Retinal pigment epithelial cell (primary cell): ENCODE measurements at regions not wholly inside any gene's neighbourhood (a gene's known extent, or its start where the extent isn't known, plus 50 kb on each side); places are given as distances from the start of the nearest gene placed in this dataset.

Experiments
- DNase-seq: peaks from one replicate; pipeline ENCODE4 v3.0.0-alpha.2; 2010; ENCODE audit warnings: low read depth
- H3K4me3 ChIP-seq: 2 replicates; pipeline ENCODE4 v1.5.1; 2011; ENCODE audit warnings: mild to moderate bottlenecking, low read length, control low read depth, moderate library complexity
- CTCF ChIP-seq: conservative IDR thresholded peaks from 2 replicates; pipeline ENCODE4 v1.5.1; 2011; ENCODE audit warnings: low read depth, low read length, control low read depth, inconsistent platforms

- no peak for TF ChIP-seq CTCF
- H3K4me3 ChIP-seq = no peak overlapping the region
- DNase-seq = no peak
Measured at GRCh38 chr3:127065561-127066290, 82.8 kb downstream of the PLXNA1 start.

GRCh38 chr3:127066635-127067034 lies 83.7 kb downstream of the PLXNA1 start:
- H3K4me3 ChIP-seq = no peak overlapping the region

GRCh38 chr3:127067116-127067910 lies 84.4 kb downstream of the PLXNA1 start:
- TF ChIP-seq CTCF = no peak
- DNase-seq = no peak
- no peak overlapping the region for H3K4me3 ChIP-seq

More at GRCh38 chr3:127066635-127067034, 83.7 kb downstream of the PLXNA1 start:
- no peak for TF ChIP-seq CTCF
- DNase-seq = no peak

- DNase-seq = no peak
- no peak for TF ChIP-seq CTCF
- H3K4me3 ChIP-seq = no peak overlapping the region
Measured at GRCh38 chr3:127068111-127068810, 85.3 kb downstream of the PLXNA1 start.

GRCh38 chr3:127068871-127069270 lies 86.0 kb downstream of the PLXNA1 start:
- TF ChIP-seq CTCF = no peak
- no peak overlapping the region for H3K4me3 ChIP-seq
- DNase-seq = no peak

GRCh38 chr3:127069814-127070440 lies 87.0 kb downstream of the PLXNA1 start:
- TF ChIP-seq CTCF = no peak
- H3K4me3 ChIP-seq = no peak overlapping the region
- no peak for DNase-seq
